Omental fat pad (tissue), 3 donors: ENCODE measurements at regions not wholly inside any gene's neighbourhood (a gene's known extent, or its start where the extent isn't known, plus 50 kb on each side); places are given as distances from the start of the nearest gene placed in this dataset.

ENCODE experiments used
- ATAC-seq: fragments of 150-250 bp; one replicate; pipeline ENCODE4 v1.9.1; 2016; ENCODE audit warnings: mild to moderate bottlenecking, moderate library complexity; ENCODE audit not compliant: low FRiP score
- DNase-seq: peaks from one replicate; pipeline ENCODE4 v3.0.0-alpha.2; 2019; ENCODE audit warnings: low spot score
- CTCF ChIP-seq, 3 donors: fragments of 450-650 bp; IDR thresholded peaks; one replicate each; pipeline ENCODE4 v1.5.1; 2016 to 2017; ENCODE audit warnings: antibody characterized with exemption in 3 of 3, mild to moderate bottlenecking in 3 of 3, moderate library complexity in 2 of 3

GRCh38 chr7:46719616-46720015 is 798.5 kb upstream of the IGFBP3 start:
- DNase-seq: no peak
- ATAC-seq: no peak
- no peak for TF ChIP-seq CTCF (IDR thresholded peaks at IDR 0.05)

DNA sequence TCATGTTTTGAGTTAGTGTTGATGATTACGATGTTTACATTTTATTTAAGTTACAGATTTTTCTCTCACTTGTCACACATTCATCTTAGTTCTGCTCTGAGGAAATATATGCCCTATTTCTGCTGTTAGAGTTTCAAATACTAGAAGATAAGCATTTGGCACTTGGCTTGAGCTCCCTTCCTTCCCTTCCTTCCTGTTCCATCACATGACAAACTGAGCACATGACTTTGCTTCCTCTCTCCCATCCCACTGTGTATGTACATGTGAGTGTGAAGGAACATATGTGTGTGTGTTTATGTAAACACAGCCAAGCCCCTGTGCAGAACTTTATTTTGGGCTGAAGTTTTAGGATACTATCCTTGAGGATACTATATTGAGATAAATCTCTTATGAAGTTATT is 795.9 kb upstream of the IGFBP3 start:
- no peak for TF ChIP-seq CTCF (IDR thresholded peaks at IDR 0.05)
- DNase-seq (no peak), ATAC-seq (no peak)

GRCh38 chr7:46715579-46715978 is 794.5 kb upstream of the IGFBP3 start:
- TF ChIP-seq CTCF (IDR thresholded peaks at IDR 0.05): no peak
- ATAC-seq (no peak), DNase-seq (no peak)

DNA sequence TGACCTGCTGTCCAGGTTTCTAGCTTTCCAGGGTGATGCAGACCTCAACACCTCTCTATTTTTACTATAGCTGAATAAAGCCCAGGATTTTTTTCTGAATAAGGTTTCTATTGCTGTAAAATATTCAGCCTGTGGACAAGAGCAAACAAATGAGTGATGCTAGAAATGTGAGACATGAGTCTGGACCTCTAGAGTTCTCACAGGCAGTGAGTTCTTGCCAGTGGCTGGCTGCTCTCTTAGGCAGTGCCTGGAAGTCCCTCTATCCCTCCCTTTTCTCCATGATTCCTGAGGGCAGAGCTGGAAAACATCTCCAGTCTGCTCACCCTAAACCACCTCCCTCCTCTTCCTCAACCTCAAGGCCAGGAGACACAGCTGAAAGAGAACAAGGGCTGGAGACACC is 793.8 kb upstream of the IGFBP3 start:
- TF ChIP-seq CTCF (IDR thresholded peaks at IDR 0.05): no peak
- DNase-seq (no peak), ATAC-seq (no peak)

DNA sequence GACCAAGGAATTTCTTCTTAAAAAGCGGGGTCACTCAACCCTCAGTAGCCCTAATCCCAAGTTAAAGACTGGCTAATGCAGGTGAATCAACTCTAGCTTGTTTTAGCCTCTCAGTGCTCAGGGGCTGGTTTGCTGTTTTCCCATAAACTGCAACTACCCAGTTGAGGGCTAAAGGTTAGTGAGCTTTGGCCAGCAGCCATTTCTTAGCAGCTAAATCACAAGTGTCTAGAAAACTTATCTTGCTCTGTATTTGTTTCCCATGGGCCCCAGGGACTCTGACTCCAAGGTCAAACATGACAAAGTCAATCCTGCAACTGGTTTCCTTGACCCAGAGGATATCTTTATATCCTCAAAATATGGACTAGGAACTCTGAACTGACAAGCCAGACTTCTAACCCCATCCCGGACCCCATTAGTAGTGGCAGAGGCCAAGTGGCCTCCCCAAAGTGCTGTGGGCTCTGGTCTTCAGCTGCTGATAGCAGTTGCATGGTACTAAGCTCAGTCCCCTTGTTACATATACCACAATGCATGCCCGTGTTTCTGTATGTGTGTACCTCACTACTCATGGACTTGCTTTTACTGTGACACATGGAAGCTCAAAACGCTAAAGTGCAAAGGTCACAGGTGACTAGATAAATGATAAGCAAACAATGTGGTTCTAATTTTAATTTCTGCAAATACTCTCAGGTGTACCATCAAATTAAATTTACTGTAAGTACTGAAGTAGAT is 793.0 kb upstream of the IGFBP3 start:
- no peak for TF ChIP-seq CTCF (IDR thresholded peaks at IDR 0.05)
- DNase-seq (no peak), ATAC-seq (no peak)

GRCh38 chr7:46710927-46711326 is 789.9 kb upstream of the IGFBP3 start:
- DNase-seq (no peak), ATAC-seq (no peak)
- no peak for TF ChIP-seq CTCF (IDR thresholded peaks at IDR 0.05)

- no peak for DNase-seq
- ATAC-seq: no peak
- no peak for TF ChIP-seq CTCF (IDR thresholded peaks at IDR 0.05)
These were observed 786.9 kb upstream of the IGFBP3 start for GRCh38 chr7:46707973-46708372.
